ENCODE measurements at regions not wholly inside any gene's neighbourhood (a gene's known extent, or its start where the extent isn't known, plus 50 kb on each side); places are given as distances from the start of the nearest gene placed in this dataset.

DNA sequence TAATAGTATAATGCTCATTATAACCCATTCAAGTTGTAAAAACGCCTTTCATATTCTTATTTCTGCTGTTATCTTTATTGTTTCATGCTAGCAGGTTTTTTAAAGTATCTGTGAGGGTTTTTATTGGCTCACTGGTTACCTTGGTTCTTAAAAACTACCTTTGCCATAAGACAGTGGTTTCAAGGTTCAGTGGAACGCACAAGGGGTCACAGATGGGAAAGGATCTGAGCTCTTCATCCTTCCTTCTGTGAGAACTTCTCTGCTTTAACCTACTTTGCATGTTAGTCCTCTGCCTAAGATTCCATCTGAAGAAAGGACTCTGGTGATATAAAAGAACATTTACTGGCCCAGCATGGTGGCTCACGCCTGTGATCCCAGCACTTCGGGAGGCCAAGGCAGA lies 492.6 kb downstream of the CD83 start:
- DNase-seq (ENCODE audit: low spot score) = no peak

GRCh38 chr6:14612016-14612980 lies 494.7 kb downstream of the CD83 start:
- DNase-seq (ENCODE audit: low spot score) = no peak

- DNase-seq (ENCODE audit: low spot score) = no peak
Measured at GRCh38 chr6:14614631-14615030, 497.1 kb downstream of the CD83 start.

GRCh38 chr6:14616656-14617055 lies 499.1 kb downstream of the CD83 start:
- no peak for DNase-seq (ENCODE audit: low spot score)

GRCh38 chr6:14618759-14619418 lies 501.3 kb downstream of the CD83 start:
- no peak for DNase-seq (ENCODE audit: low spot score)

GRCh38 chr6:14619419-14619781 lies 501.8 kb downstream of the CD83 start:
- no peak for DNase-seq (ENCODE audit: low spot score)

GRCh38 chr6:14620522-14620921 lies 502.9 kb downstream of the CD83 start:
- DNase-seq (ENCODE audit: low spot score) = no peak

DNA sequence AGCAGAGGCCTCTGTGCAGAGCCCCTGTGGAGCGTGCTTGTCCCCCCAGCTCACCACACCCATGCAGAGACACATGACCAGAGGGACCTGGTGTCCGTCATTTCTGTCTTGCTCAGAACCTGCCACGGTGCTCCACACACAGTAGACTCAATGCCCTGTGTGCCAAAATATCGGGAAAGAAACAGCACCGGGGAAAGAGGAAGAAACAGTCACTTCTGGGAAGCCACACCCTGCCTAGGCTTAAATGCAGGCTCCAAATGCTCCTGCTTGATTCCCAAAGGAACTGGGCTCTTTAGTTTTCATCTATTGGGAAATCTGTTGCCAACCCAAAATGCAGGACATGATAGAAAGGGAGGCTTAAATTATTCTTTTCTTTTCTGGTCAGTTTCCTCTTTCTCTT lies 503.9 kb downstream of the CD83 start:
- no peak for DNase-seq (ENCODE audit: low spot score)

- no peak for DNase-seq (ENCODE audit: low spot score)
Measured at GRCh38 chr6:14622085-14622484, 504.5 kb downstream of the CD83 start.

GRCh38 chr6:14622909-14623505 lies 505.4 kb downstream of the CD83 start:
- no peak for DNase-seq (ENCODE audit: low spot score)

GRCh38 chr6:14625173-14625895 lies 507.8 kb downstream of the CD83 start:
- DNase-seq (ENCODE audit: low spot score) = no peak

GRCh38 chr6:14626556-14626955 lies 509.0 kb downstream of the CD83 start:
- no peak for DNase-seq (ENCODE audit: low spot score)

DNA sequence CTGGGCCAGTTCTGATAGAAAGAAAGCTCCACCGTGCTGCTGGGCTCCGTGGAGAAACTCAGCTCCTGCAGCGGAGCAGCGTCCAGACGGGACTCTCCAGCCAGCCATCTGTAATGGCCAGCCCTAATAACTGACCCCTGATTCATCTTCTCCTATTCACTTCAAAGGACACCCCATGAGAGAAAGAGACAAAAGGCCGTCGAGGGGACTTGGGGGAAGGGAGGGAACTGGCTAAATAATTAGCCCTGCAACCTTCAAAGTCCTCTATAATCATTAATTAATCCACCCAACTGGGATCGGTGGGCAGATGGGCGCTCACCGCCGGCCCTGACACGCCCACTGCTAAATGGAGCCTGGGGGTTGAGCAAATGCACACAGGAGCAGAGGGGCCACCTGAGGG lies 512.4 kb downstream of the CD83 start:
- DNase-seq (ENCODE audit: low spot score) = no peak

GRCh38 chr6:14633479-14633878 lies 515.9 kb downstream of the CD83 start:
- no peak for DNase-seq (ENCODE audit: low spot score)

GRCh38 chr6:14634072-14634471 lies 516.5 kb downstream of the CD83 start:
- DNase-seq (ENCODE audit: low spot score) = peak; percentile 16

GRCh38 chr6:14635195-14635594 lies 517.6 kb downstream of the CD83 start:
- peak; percentile 35 for DNase-seq (ENCODE audit: low spot score)

DNA sequence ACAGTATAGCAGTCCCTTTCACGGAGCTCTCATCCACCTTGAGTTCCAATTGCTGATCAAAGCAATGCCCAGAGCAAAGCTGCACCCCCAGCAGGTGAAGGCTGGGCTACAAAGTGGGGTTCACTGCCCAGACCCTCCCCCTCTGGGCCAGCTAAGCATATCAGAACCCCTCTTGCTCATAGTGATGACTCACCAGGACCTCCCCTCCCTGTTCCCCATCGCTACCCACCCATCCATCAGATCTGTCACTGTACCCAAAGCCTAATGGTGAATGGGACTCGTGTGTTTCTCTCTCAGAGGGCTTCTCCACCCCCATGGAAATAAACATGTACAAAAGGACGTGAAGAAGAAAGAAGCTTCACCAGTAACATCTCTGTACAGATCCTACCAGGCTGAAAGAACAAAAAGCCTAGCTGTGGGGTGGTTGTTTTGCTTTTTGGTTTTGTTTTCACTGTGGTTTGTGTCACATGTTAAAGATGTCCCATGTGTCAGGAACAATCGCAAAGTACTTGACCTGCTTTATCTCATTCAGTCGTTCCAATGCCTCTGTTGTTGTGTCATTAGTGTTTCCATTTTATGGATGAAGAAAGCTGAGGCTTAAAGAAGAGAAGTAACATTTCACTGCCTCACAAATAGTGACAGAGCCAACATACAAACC lies 518.5 kb downstream of the CD83 start:
- peak; percentile 32 for DNase-seq (ENCODE audit: low spot score)

DNA sequence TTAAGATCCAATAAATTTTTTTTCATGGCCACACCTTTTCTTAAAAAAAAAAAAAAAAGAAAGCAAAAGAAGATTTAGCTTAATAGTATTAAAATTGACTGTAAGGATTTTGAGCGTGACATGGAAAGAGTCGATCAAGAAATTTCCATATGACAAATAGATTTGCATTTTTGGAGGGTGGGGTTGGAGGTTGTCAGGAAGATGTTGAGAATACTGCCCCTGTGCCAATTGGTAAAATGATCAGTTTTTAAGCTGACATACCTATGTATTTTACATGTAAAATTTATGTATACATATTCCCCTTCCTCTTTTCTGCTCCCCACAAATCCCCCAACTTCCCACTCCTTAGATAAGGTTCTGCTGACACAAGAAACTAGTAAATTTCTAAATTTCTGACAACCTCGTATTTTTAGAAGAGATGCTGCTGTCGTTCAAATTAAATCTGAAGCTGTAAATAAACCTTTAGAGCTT lies 520.9 kb downstream of the CD83 start:
- no peak for DNase-seq (ENCODE audit: low spot score)

DNA sequence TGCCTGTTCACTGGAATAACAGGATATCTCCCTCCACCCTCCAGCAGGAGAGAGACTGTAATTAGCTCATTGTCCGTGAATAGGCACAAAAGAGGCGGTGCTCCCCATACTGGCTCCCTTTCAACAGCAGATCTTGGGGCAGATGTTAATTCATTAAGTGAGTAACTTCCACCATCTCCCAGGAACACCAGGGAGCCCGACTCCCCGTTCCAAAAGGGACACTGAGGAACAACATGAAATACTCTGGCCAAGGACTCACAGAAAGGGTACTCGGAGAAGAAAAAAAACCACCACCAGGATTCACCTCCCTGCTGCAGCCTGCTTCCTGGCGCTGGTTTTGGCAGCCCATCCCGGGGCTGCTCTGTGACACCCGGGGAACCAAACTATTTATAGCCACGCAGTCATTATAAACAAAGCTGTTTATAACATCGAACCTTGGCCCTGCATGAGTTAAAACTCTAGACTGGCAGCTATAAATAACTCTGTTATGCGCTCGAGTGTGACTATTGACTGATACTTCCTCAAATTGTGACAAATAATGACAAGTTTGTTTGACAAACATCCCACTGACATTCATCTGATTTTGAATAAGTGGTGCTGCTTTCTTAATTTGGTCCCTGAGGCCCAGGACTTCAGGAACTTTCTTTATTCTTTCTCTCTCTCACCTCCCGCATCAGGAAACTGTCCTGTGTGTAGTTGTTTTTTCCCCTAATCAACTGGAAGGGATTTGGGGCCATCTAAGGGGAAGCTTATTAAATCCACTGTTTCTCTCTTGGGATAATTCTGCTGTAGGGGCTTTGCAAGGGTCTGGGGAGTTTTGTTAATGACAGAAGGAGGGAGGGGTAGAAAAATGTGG lies 521.6 kb downstream of the CD83 start:
- no peak for DNase-seq (ENCODE audit: low spot score)

GRCh38 chr6:14639983-14640599 lies 522.5 kb downstream of the CD83 start:
- no peak for DNase-seq (ENCODE audit: low spot score)

Measured in CD4-positive, alpha-beta T cell treated with Interleukin-2 at 100 ng/mL for 4 hours (primary cell).